Activated CD4-positive, alpha-beta T cell treated with anti-CD3 and anti-CD28 coated beads for 36 hours (primary cell): ENCODE measurements at regions not wholly inside any gene's neighbourhood (a gene's known extent, or its start where the extent isn't known, plus 50 kb on each side); places are given as distances from the start of the nearest gene placed in this dataset.

Experiments
- ATAC-seq: fragments of 200-7000 bp; cut with Tn5 transposase; one replicate; pipeline ENCODE4 v1.10.0; 2021; ENCODE audit warnings: mild to moderate bottlenecking, moderate library complexity
- CTCF ChIA-PET: fragments of 350-600 bp; sonication (Branson Sonifier 250); formaldehyde crosslinking; loops from one replicate; lab custom pipeline; 2021; ENCODE audit warnings: antibody characterized with exemption; lab: Charles Lee
- POLR2A ChIA-PET: fragments of 350-600 bp; sonication (Branson Sonifier 250); formaldehyde crosslinking; loops from one replicate; lab custom pipeline; 2021; ENCODE audit warnings: antibody characterized with exemption, inconsistent platforms; lab: Charles Lee
- DNase-seq: peaks from one replicate; pipeline ENCODE4 v3.0.0-alpha.2; 2020
- H3K27ac Mint-ChIP-seq: one replicate; pipeline ENCODE4 v1.8.0; 2021; ENCODE audit warnings: mixed read lengths
- H3K27me3 Mint-ChIP-seq: one replicate; pipeline ENCODE4 v1.8.0; 2021; ENCODE audit warnings: mixed read lengths
- H3K36me3 Mint-ChIP-seq: one replicate; pipeline ENCODE4 v1.8.0; 2021; ENCODE audit warnings: low read depth, mixed read lengths
- H3K4me1 Mint-ChIP-seq: one replicate; pipeline ENCODE4 v1.8.0; 2021; ENCODE audit warnings: mixed read lengths
- H3K4me3 Mint-ChIP-seq: one replicate; pipeline ENCODE4 v1.8.0; 2021; ENCODE audit warnings: mild to moderate bottlenecking, moderate library complexity, mixed read lengths
- H3K9me3 Mint-ChIP-seq: one replicate; pipeline ENCODE4 v1.8.0; 2021; ENCODE audit warnings: low read depth, mixed read lengths
- intact Hi-C, 2 experiments: fragments of 100-400 bp; cut with DNase I in 1 of 2; cut with micrococcal nuclease in 1 of 2; formaldehyde crosslinking; loops; one replicate each; pipeline versions ENCODE4 v1.14.2 to v1.15.1; 2022 to 2024; cut with DNase I, micrococcal nuclease

- Mint-ChIP-seq H3K4me1 (no peaks in the 10 kb centered on the region), H3K36me3 (no peaks in the 10 kb centered on the region), H3K4me3 (no peak overlapping the region), H3K9me3 (peaks cover 4% of the 10 kb centered on the region), H3K27me3 (no peaks in the 10 kb centered on the region), H3K27ac (no peak overlapping the region)
- ChIA-PET CTCF (no interaction called here), POLR2A (no interaction called here)
- DNase-seq: peak; percentile 6
- intact Hi-C loops: no loop called here
- no peak for ATAC-seq
Measured at GRCh38 chr5:9898319-9898718, 268.2 kb upstream of the TAS2R1 start.

- Mint-ChIP-seq H3K27ac (no peak overlapping the region), H3K36me3 (no peaks in the 10 kb centered on the region), H3K4me3 (no peak overlapping the region), H3K27me3 (no peaks in the 10 kb centered on the region), H3K4me1 (no peaks in the 10 kb centered on the region), H3K9me3 (peaks cover 2% of the 10 kb centered on the region)
- ChIA-PET CTCF (no interaction called here), POLR2A (no interaction called here)
- no peak for DNase-seq
- no peak for ATAC-seq
- intact Hi-C loops: loop anchor here in 1 of 2 experiments (2.0 kb wide), 1 partner anchor 78 kb away; no protein-coding TSS in a partner anchor
Measured at GRCh38 chr5:9895302-9895645, 265.1 kb upstream of the TAS2R1 start.

GRCh38 chr5:9894571-9895301, 264.6 kb upstream of the TAS2R1 start:
- Mint-ChIP-seq H3K4me1 (no peaks in the 10 kb centered on the region), H3K36me3 (no peaks in the 10 kb centered on the region), H3K9me3 (peaks cover 2% of the 10 kb centered on the region), H3K27ac (no peak overlapping the region), H3K27me3 (no peaks in the 10 kb centered on the region), H3K4me3 (no peak overlapping the region)
- DNase-seq (no peak), ATAC-seq (no peak)
- ChIA-PET CTCF (no interaction called here), POLR2A (no interaction called here)
- intact Hi-C loops: loop anchor here in 1 of 2 experiments (2.0 kb wide), 1 partner anchor 78 kb away; no protein-coding TSS in a partner anchor

- H3K4me1 Mint-ChIP-seq: no peaks in the 10 kb centered on the region
- H3K27me3 Mint-ChIP-seq: no peaks in the 10 kb centered on the region
- DNase-seq (no peak), ATAC-seq (no peak)
- POLR2A ChIA-PET: no interaction called here
- H3K9me3 Mint-ChIP-seq: peaks cover 2% of the 10 kb centered on the region
- no peaks in the 10 kb centered on the region for H3K36me3 Mint-ChIP-seq
- H3K27ac Mint-ChIP-seq: no peak overlapping the region
- intact Hi-C loops: no loop called here
- CTCF ChIA-PET: no interaction called here
- no peak overlapping the region for H3K4me3 Mint-ChIP-seq
Measured at GRCh38 chr5:9892696-9893095, 262.5 kb upstream of the TAS2R1 start.

- Mint-ChIP-seq H3K9me3 (peaks cover 4% of the 10 kb centered on the region), H3K4me1 (no peaks in the 10 kb centered on the region), H3K27ac (no peak overlapping the region), H3K36me3 (no peaks in the 10 kb centered on the region), H3K27me3 (peaks cover 3% of the 10 kb centered on the region), H3K4me3 (no peak overlapping the region)
- CTCF ChIA-PET: no interaction called here
- ATAC-seq: no peak
- intact Hi-C loops: no loop called here
- POLR2A ChIA-PET: no interaction called here
- DNase-seq: no peak
Measured at GRCh38 chr5:9889511-9889910, 259.4 kb upstream of the TAS2R1 start.

- POLR2A ChIA-PET: no interaction called here
- H3K4me1 Mint-ChIP-seq: no peaks in the 10 kb centered on the region
- intact Hi-C loops: no loop called here
- ATAC-seq (no peak), DNase-seq (no peak)
- peaks cover 4% of the 10 kb centered on the region for H3K9me3 Mint-ChIP-seq
- CTCF ChIA-PET: no interaction called here
- H3K27me3 Mint-ChIP-seq: peaks cover 3% of the 10 kb centered on the region
- H3K4me3 Mint-ChIP-seq: no peak overlapping the region
- H3K36me3 Mint-ChIP-seq: no peaks in the 10 kb centered on the region
- H3K27ac Mint-ChIP-seq: no peak overlapping the region
Measured at GRCh38 chr5:9888501-9888901, 258.4 kb upstream of the TAS2R1 start.

- H3K27ac Mint-ChIP-seq: no peak overlapping the region
- H3K36me3 Mint-ChIP-seq: no peaks in the 10 kb centered on the region
- intact Hi-C loops: no loop called here
- H3K4me3 Mint-ChIP-seq: no peak overlapping the region
- ChIA-PET CTCF (no interaction called here), POLR2A (no interaction called here)
- peaks cover 7% of the 10 kb centered on the region for H3K9me3 Mint-ChIP-seq
- no peak for DNase-seq
- no peak for ATAC-seq
- peaks cover 3% of the 10 kb centered on the region for H3K27me3 Mint-ChIP-seq
- no peaks in the 10 kb centered on the region for H3K4me1 Mint-ChIP-seq
Measured at GRCh38 chr5:9885164-9885563, 255.0 kb upstream of the TAS2R1 start.

- intact Hi-C loops: no loop called here
- H3K27ac Mint-ChIP-seq: no peak overlapping the region
- ATAC-seq (no peak), DNase-seq (no peak)
- peaks cover 3% of the 10 kb centered on the region for H3K9me3 Mint-ChIP-seq
- ChIA-PET POLR2A (no interaction called here), CTCF (no interaction called here)
- H3K4me1 Mint-ChIP-seq: no peaks in the 10 kb centered on the region
- H3K27me3 Mint-ChIP-seq: no peaks in the 10 kb centered on the region
- no peak overlapping the region for H3K4me3 Mint-ChIP-seq
- no peaks in the 10 kb centered on the region for H3K36me3 Mint-ChIP-seq
Measured at GRCh38 chr5:9878206-9878605, 248.1 kb upstream of the TAS2R1 start.

GRCh38 chr5:9877488-9877887, 247.3 kb upstream of the TAS2R1 start:
- Mint-ChIP-seq H3K36me3 (no peaks in the 10 kb centered on the region), H3K27me3 (no peaks in the 10 kb centered on the region), H3K9me3 (peaks cover 3% of the 10 kb centered on the region), H3K4me1 (no peaks in the 10 kb centered on the region), H3K27ac (no peak overlapping the region), H3K4me3 (no peak overlapping the region)
- DNase-seq: no peak
- CTCF ChIA-PET: interaction anchor here (0.8 kb wide), 1 partner anchor 129 kb away, joined by 3 read pairs; no protein-coding TSS in a partner anchor
- ATAC-seq: no peak
- intact Hi-C loops: no loop called here
- POLR2A ChIA-PET: no interaction called here

GRCh38 chr5:9876451-9876850, 246.3 kb upstream of the TAS2R1 start:
- CTCF ChIA-PET: no interaction called here
- POLR2A ChIA-PET: no interaction called here
- no peak overlapping the region for H3K27ac Mint-ChIP-seq
- no peaks in the 10 kb centered on the region for H3K36me3 Mint-ChIP-seq
- no peaks in the 10 kb centered on the region for H3K4me1 Mint-ChIP-seq
- ATAC-seq (no peak), DNase-seq (no peak)
- H3K4me3 Mint-ChIP-seq: no peak overlapping the region
- H3K27me3 Mint-ChIP-seq: no peaks in the 10 kb centered on the region
- peaks cover 3% of the 10 kb centered on the region for H3K9me3 Mint-ChIP-seq
- intact Hi-C loops: no loop called here

- ATAC-seq: no peak
- intact Hi-C loops: no loop called here
- no peak for DNase-seq
- Mint-ChIP-seq H3K4me1 (no peaks in the 10 kb centered on the region), H3K27ac (no peak overlapping the region), H3K9me3 (peaks cover 23% of the 10 kb centered on the region), H3K4me3 (no peak overlapping the region), H3K27me3 (no peaks in the 10 kb centered on the region), H3K36me3 (no peaks in the 10 kb centered on the region)
- POLR2A ChIA-PET: no interaction called here
- CTCF ChIA-PET: no interaction called here
Measured at GRCh38 chr5:9869616-9870288, 239.6 kb upstream of the TAS2R1 start.

GRCh38 chr5:9865574-9865973, 235.4 kb upstream of the TAS2R1 start:
- ChIA-PET POLR2A (no interaction called here), CTCF (no interaction called here)
- Mint-ChIP-seq H3K4me3 (no peak overlapping the region), H3K36me3 (no peaks in the 10 kb centered on the region), H3K27me3 (no peaks in the 10 kb centered on the region), H3K4me1 (no peaks in the 10 kb centered on the region), H3K27ac (no peak overlapping the region), H3K9me3 (peaks cover 23% of the 10 kb centered on the region)
- intact Hi-C loops: no loop called here
- DNase-seq: no peak
- ATAC-seq: no peak
